WERI-Rb-1 (cell line): ENCODE measurements at regions not wholly inside any gene's neighbourhood (a gene's known extent, or its start where the extent isn't known, plus 50 kb on each side); places are given as distances from the start of the nearest gene placed in this dataset.

Experiments used
- DNase-seq: peaks from one replicate; pipeline ENCODE4 v3.0.0-alpha.2; 2020
- H3K27ac ChIP-seq: fragments of 250-450 bp; sonication (Bioruptor Pico); 2 replicates; pipeline ENCODE4 v1.5.1; 2020; ENCODE audit warnings: mild to moderate bottlenecking, moderate library complexity
- H3K27me3 ChIP-seq: fragments of 250-450 bp; sonication (Bioruptor Pico); 2 replicates; pipeline ENCODE4 v1.5.1; 2021; ENCODE audit warnings: mild to moderate bottlenecking, low read depth, moderate library complexity; ENCODE audit not compliant: insufficient read depth, severe bottlenecking
- H3K36me3 ChIP-seq: fragments of 250-450 bp; sonication (Bioruptor Pico); 2 replicates; pipeline ENCODE4 v1.5.1; 2020; ENCODE audit warnings: mild to moderate bottlenecking, moderate library complexity
- H3K4me3 ChIP-seq: 2 replicates; pipeline ENCODE4 v1.5.1; 2011; ENCODE audit warnings: low read depth, mild to moderate bottlenecking, control low read depth, low read length
- H3K9me3 ChIP-seq: fragments of 250-450 bp; sonication (Bioruptor Pico); 2 replicates; pipeline ENCODE4 v1.5.1; 2021; ENCODE audit warnings: mild to moderate bottlenecking, moderate library complexity; ENCODE audit not compliant: severe bottlenecking
- TF ChIP-seq, protein P1 (sequence below): IDR thresholded peaks from 2 replicates; pipeline ENCODE4 v1.5.1; 2011; ENCODE audit warnings: low read depth, mild to moderate bottlenecking, control low read depth, inconsistent platforms, low read length

DNA sequence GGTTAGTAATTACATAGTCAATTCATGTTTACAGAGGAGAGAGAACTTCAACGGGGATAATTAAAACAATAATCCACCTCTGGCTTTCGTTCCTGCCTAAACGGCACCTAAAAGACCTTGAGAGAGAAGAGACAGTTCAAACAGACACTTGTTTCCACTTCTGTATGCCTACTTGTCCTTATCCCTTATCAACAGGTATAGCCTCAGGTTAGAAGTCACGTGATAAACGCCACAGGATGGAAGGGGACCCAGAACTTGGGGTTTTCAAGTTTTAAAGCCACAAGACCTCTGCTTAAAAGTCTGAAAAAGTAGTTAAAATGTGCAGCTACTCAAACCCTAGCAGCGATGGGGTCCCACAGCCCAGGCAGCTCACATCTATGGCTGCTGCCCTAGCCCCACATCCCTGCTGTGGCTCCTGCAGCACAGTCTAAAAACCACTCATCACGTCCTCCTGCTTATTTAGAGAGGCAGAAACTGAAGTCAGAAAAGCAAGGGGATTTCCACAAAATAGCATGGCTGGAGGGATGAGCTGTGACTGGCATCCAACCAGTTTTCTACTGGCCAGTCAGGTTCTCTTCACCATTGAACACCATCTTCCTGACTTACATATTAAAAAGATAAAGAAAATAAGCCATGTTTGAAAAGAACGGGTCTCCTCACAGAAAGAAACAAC lies 51.2 kb upstream of the SEC16B start:
- Histone ChIP-seq H3K4me3 (no peak overlapping the region), H3K27me3 (no peaks in the 10 kb centered on the region), H3K27ac (no peak overlapping the region), H3K36me3 (no peaks in the 10 kb centered on the region), H3K9me3 (peaks cover 4% of the 10 kb centered on the region)
- no peak for DNase-seq
- TF ChIP-seq, protein P1, sequence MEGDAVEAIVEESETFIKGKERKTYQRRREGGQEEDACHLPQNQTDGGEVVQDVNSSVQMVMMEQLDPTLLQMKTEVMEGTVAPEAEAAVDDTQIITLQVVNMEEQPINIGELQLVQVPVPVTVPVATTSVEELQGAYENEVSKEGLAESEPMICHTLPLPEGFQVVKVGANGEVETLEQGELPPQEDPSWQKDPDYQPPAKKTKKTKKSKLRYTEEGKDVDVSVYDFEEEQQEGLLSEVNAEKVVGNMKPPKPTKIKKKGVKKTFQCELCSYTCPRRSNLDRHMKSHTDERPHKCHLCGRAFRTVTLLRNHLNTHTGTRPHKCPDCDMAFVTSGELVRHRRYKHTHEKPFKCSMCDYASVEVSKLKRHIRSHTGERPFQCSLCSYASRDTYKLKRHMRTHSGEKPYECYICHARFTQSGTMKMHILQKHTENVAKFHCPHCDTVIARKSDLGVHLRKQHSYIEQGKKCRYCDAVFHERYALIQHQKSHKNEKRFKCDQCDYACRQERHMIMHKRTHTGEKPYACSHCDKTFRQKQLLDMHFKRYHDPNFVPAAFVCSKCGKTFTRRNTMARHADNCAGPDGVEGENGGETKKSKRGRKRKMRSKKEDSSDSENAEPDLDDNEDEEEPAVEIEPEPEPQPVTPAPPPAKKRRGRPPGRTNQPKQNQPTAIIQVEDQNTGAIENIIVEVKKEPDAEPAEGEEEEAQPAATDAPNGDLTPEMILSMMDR, result no peak

DNA sequence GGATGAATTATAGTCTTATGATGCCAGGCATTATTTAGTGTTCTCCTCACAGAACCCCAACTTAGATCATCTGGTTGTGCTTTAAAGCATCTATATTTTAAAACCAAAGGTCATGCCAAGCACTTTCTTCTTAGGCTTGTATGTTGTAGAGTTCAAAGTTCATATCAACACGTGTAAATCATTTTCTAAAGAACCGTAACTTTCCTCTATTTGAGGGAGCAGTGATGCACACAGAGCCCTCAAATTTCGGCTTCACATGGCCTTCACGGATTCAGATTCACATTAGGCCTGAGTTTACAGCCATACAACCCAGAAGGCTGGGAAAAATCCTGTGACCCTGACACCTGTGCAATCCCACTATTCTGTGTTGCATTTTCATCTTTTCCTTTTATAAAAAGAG lies 52.1 kb upstream of the SEC16B start:
- peaks cover 6% of the 10 kb centered on the region for H3K9me3 ChIP-seq
- no peak for DNase-seq
- no peaks in the 10 kb centered on the region for H3K36me3 ChIP-seq
- H3K27ac ChIP-seq, result no peak overlapping the region
- no peaks in the 10 kb centered on the region for H3K27me3 ChIP-seq
- TF ChIP-seq, protein P1, result no peak
- no peak overlapping the region for H3K4me3 ChIP-seq

GRCh38 chr1:178023181-178023618 lies 53.3 kb upstream of the SEC16B start:
- Histone ChIP-seq H3K27me3 (no peaks in the 10 kb centered on the region), H3K9me3 (peaks cover 3% of the 10 kb centered on the region), H3K36me3 (no peaks in the 10 kb centered on the region), H3K4me3 (no peak overlapping the region), H3K27ac (no peak overlapping the region)
- TF ChIP-seq, protein P1, result no peak
- no peak for DNase-seq

DNA sequence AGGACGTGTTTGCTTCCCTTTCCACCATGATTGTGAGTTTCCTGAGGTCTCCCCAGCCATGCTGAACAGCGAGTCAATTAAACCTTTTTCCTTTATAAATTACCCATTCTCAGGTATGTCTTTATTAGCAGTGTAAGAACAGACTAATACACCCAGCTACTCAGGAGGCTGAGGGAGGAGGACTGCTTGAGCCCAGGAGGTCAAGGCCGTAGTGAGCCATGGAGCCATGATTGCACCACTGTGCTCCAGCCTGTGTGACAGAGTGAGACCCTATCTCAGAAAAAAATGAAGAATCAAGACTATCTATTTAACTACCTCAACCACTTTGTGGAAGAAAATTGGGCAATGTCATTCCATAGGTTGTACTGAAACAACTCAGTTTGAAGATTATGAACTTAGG lies 54.6 kb upstream of the SEC16B start:
- no peak for DNase-seq
- H3K9me3 ChIP-seq, result peaks cover 3% of the 10 kb centered on the region
- H3K27me3 ChIP-seq, result no peaks in the 10 kb centered on the region
- TF ChIP-seq, protein P1, result no peak
- H3K27ac ChIP-seq, result no peak overlapping the region
- no peaks in the 10 kb centered on the region for H3K36me3 ChIP-seq
- no peak overlapping the region for H3K4me3 ChIP-seq

DNA sequence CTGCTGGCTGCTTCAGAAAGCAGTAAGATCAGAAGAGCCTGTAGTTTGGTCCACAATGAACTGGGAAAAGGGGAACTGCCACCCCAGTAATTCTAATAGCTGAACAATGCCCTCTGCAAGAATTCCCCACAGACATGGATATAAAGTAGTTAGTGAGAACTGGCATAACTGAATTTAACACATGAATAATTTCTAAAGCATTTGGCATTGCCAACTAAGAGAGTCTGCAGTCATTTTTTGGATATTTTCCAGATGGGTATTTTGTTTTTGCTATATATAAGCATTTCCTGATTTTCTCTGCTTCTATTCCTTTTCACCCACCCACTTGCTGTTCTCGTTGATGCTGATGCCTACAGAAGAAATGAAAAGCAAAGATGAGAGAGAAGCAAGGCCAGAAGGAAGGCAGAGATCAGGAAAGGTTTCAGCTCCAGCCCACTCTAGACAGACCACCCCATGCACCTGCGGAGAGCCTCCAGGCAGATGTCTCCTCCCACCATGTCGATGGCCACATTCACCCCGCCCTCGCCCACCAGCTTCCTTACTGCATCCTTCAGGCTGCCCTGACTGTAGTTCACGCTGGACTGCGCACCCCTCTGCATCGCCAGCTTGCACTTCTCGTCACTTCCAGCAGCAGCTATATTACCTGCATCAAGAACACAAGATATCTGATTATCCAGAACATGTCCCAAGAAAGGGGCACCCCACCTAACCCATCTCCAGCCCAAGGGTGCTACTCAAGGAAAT lies 55.9 kb upstream of the SEC16B start:
- no peak for DNase-seq

More for the DNA sequence above, 55.9 kb upstream of the SEC16B start:
- Histone ChIP-seq H3K36me3 (no peaks in the 10 kb centered on the region), H3K4me3 (no peak overlapping the region), H3K27me3 (no peaks in the 10 kb centered on the region), H3K9me3 (peaks cover 3% of the 10 kb centered on the region), H3K27ac (no peak overlapping the region)
- TF ChIP-seq, protein P1, result no peak
